ENCODE measurements at regions not wholly inside any gene's neighbourhood (a gene's known extent, or its start where the extent isn't known, plus 50 kb on each side); places are given as distances from the start of the nearest gene placed in this dataset.

GRCh38 chr5:114702731-114703130 is 340.9 kb downstream of the KCNN2 start (continued):
- TF ChIP-seq ATF3 (IDR thresholded peaks at IDR 0.05) (no peak), FOXA2 (IDR thresholded peaks at IDR 0.05) (no peak)

- Histone ChIP-seq H3K4me1 (ENCODE audit: control insufficient read depth in 4 of 4, insufficient read depth in 4 of 4, low read length in 3 of 4) (no peaks in the 10 kb centered on the region), H3K9me3 (ENCODE audit: control insufficient read depth in 4 of 4, low read length in 3 of 4) (no peaks in the 10 kb centered on the region), H3K36me3 (ENCODE audit: control insufficient read depth in 4 of 4, insufficient read depth in 3 of 4, low read depth in 1 of 4, low read length in 3 of 4) (no peaks in the 10 kb centered on the region), H3K27ac (ENCODE audit: low read depth in 1 of 2, low read length in 2 of 2) (no peak overlapping the region), H3K27me3 (ENCODE audit: control insufficient read depth in 4 of 4, insufficient read depth in 4 of 4, low read length in 3 of 4) (no peaks in the 10 kb centered on the region), H3K4me3 (ENCODE audit: low read depth in 1 of 3, low read length in 3 of 3) (no peak overlapping the region), H3K9ac (ENCODE audit: low read depth in 1 of 2, low read length in 2 of 2) (no peak overlapping the region)
- TF ChIP-seq FOXA2 (IDR thresholded peaks at IDR 0.05) (no peak), SP1 (IDR thresholded peaks at IDR 0.05) (no peak), CTCF (IDR thresholded peaks at IDR 0.05; ENCODE audit: low read depth, low read length, missing input control) (no peak), HNF4A (conservative IDR thresholded peaks at IDR 0.05) (no peak), NR2F2 (IDR thresholded peaks at IDR 0.05) (no peak), MAX (IDR thresholded peaks at IDR 0.05) (no peak), ZBTB33 (IDR thresholded peaks at IDR 0.05) (no peak), YY1 (IDR thresholded peaks at IDR 0.05) (no peak), RXRA (IDR thresholded peaks at IDR 0.05) (no peak), FOXA1 (IDR thresholded peaks at IDR 0.05) (no peak), TAF1 (conservative IDR thresholded peaks at IDR 0.05) (no peak), JUND (IDR thresholded peaks at IDR 0.05) (no peak), REST (IDR thresholded peaks at IDR 0.05) (no peak), RAD21 (IDR thresholded peaks at IDR 0.05) (no peak), HNF4G (IDR thresholded peaks at IDR 0.05) (no peak)
- no peak for DNase-seq (ENCODE audit: low spot score)
- WGBS: 48% methylated on average over 3 of the region's 3 CpGs
These were observed 340.3 kb downstream of the KCNN2 start for GRCh38 chr5:114702136-114702535.

Data from liver (tissue), 8 donors.